AG09319 (cell line): ENCODE measurements at regions not wholly inside any gene's neighbourhood (a gene's known extent, or its start where the extent isn't known, plus 50 kb on each side); places are given as distances from the start of the nearest gene placed in this dataset.

Experiments
- DNase-seq: peaks from one replicate; pipeline ENCODE4 v3.0.0-alpha.2; 2010; ENCODE audit warnings: low read depth; ENCODE audit errors: extremely low read depth
- CTCF ChIP-seq: IDR thresholded peaks from 2 replicates; pipeline ENCODE4 v1.5.1; 2011; ENCODE audit warnings: low read depth, mild to moderate bottlenecking, inconsistent platforms, low read length, moderate library complexity

GRCh38 chr17:5662409-5663085 is 78.2 kb upstream of the NLRP1 start:
- no peak for DNase-seq
- TF ChIP-seq CTCF = no peak

GRCh38 chr17:5665164-5665563 is 80.9 kb upstream of the NLRP1 start:
- DNase-seq = no peak
- TF ChIP-seq CTCF = no peak

- TF ChIP-seq CTCF = no peak
- no peak for DNase-seq
These were observed 83.6 kb upstream of the NLRP1 start for GRCh38 chr17:5667871-5668270.

GRCh38 chr17:5668557-5669138 is 84.3 kb upstream of the NLRP1 start:
- DNase-seq = no peak
- no peak for TF ChIP-seq CTCF

- no peak for TF ChIP-seq CTCF
- no peak for DNase-seq
These were observed 84.9 kb upstream of the NLRP1 start for GRCh38 chr17:5669191-5669590.

- no peak for DNase-seq
- TF ChIP-seq CTCF = no peak
These were observed 87.8 kb upstream of the NLRP1 start for GRCh38 chr17:5672141-5672540.

- no peak for TF ChIP-seq CTCF
- DNase-seq = no peak
These were observed 88.6 kb upstream of the NLRP1 start for GRCh38 chr17:5672815-5673430.
